ENCODE measurements at regions not wholly inside any gene's neighbourhood (a gene's known extent, or its start where the extent isn't known, plus 50 kb on each side); places are given as distances from the start of the nearest gene placed in this dataset.
A peak's percentile ranks its signal among the peaks of the same experiment; 100 is the strongest.

- Histone ChIP-seq H3F3A (ENCODE audit: low read depth) (no peaks in the 10 kb centered on the region), H3K27me3 (no peaks in the 10 kb centered on the region), H3K4me2 (no peak overlapping the region), H3K4me3 (no peak overlapping the region), H3K79me2 (ENCODE audit: low read depth) (no peaks in the 10 kb centered on the region), H3K27ac (no peak overlapping the region), H4K20me1 (ENCODE audit: low read depth) (no peaks in the 10 kb centered on the region), H3K9ac (no peak overlapping the region), H3K4me1 (no peaks in the 10 kb centered on the region), H3K36me3 (no peaks in the 10 kb centered on the region), H2AFZ (replicated peaks) (no peak overlapping the region), H3K9me3 (ENCODE audit: low read depth) (no peaks in the 10 kb centered on the region)
- H3K27ac Mint-ChIP-seq: no peak overlapping the region
- TF ChIP-seq EZH2 (IDR thresholded peaks at IDR 0.05) (no peak), EZH2phosphoT487 (IDR thresholded peaks at IDR 0.05) (no peak), CTCF (IDR thresholded peaks at IDR 0.05) (no peak)
- H3K4me3 Mint-ChIP-seq: peak overlapping the region; percentile 51
- H3K4me1 Mint-ChIP-seq: peaks cover 31% of the 10 kb centered on the region
- H3K9me3 Mint-ChIP-seq: peaks cover 14% of the 10 kb centered on the region
- peaks cover 3% of the 10 kb centered on the region for H3K36me3 Mint-ChIP-seq
- DNase-seq (ENCODE audit: low spot score): no peak
- peaks cover 16% of the 10 kb centered on the region for H3K27me3 Mint-ChIP-seq (ENCODE audit: insufficient read depth, low read depth)
These were observed 85.4 kb downstream of the SIK1 start for GRCh38 chr21:43341378-43342161.

GRCh38 chr21:43340491-43341377 is 86.2 kb downstream of the SIK1 start:
- no peaks in the 10 kb centered on the region for H3K27me3 ChIP-seq

GRCh38 chr21:43339668-43340067 is 87.3 kb downstream of the SIK1 start:
- Histone ChIP-seq H3K36me3 (no peaks in the 10 kb centered on the region), H3K79me2 (ENCODE audit: low read depth) (no peaks in the 10 kb centered on the region), H3F3A (ENCODE audit: low read depth) (no peaks in the 10 kb centered on the region), H3K9ac (no peak overlapping the region), H3K27me3 (no peaks in the 10 kb centered on the region), H3K4me2 (no peak overlapping the region), H2AFZ (replicated peaks) (no peak overlapping the region), H3K4me3 (no peak overlapping the region), H4K20me1 (ENCODE audit: low read depth) (no peaks in the 10 kb centered on the region), H3K9me3 (ENCODE audit: low read depth) (no peaks in the 10 kb centered on the region), H3K4me1 (no peaks in the 10 kb centered on the region), H3K27ac (no peak overlapping the region)
- H3K9me3 Mint-ChIP-seq: peaks cover 22% of the 10 kb centered on the region
- no peak overlapping the region for H3K27ac Mint-ChIP-seq
- TF ChIP-seq CTCF (IDR thresholded peaks at IDR 0.05): no peak
- TF ChIP-seq EZH2phosphoT487 (IDR thresholded peaks at IDR 0.05): no peak
- no peak for TF ChIP-seq EZH2 (IDR thresholded peaks at IDR 0.05)
- H3K36me3 Mint-ChIP-seq: peaks cover 3% of the 10 kb centered on the region
- H3K4me3 Mint-ChIP-seq: no peak overlapping the region
- peaks cover 24% of the 10 kb centered on the region for H3K4me1 Mint-ChIP-seq
- DNase-seq (ENCODE audit: low spot score): no peak
- H3K27me3 Mint-ChIP-seq (ENCODE audit: insufficient read depth, low read depth): peaks cover 29% of the 10 kb centered on the region

More at GRCh38 chr21:43340491-43341377, 86.2 kb downstream of the SIK1 start:
- DNase-seq (ENCODE audit: low spot score): no peak
- Histone ChIP-seq H3K4me3 (no peak overlapping the region), H3K79me2 (ENCODE audit: low read depth) (no peaks in the 10 kb centered on the region), H3K9me3 (ENCODE audit: low read depth) (no peaks in the 10 kb centered on the region), H3K9ac (no peak overlapping the region), H3F3A (ENCODE audit: low read depth) (no peaks in the 10 kb centered on the region), H4K20me1 (ENCODE audit: low read depth) (no peaks in the 10 kb centered on the region), H2AFZ (replicated peaks) (no peak overlapping the region), H3K27ac (no peak overlapping the region), H3K4me1 (no peaks in the 10 kb centered on the region), H3K36me3 (no peaks in the 10 kb centered on the region), H3K4me2 (no peak overlapping the region)
- TF ChIP-seq EZH2 (IDR thresholded peaks at IDR 0.05) (no peak), CTCF (IDR thresholded peaks at IDR 0.05) (no peak), EZH2phosphoT487 (IDR thresholded peaks at IDR 0.05) (no peak)
- peak overlapping the region; percentile 37 for H3K27ac Mint-ChIP-seq
- peaks cover 28% of the 10 kb centered on the region for H3K4me1 Mint-ChIP-seq
- H3K9me3 Mint-ChIP-seq: peaks cover 14% of the 10 kb centered on the region
- H3K27me3 Mint-ChIP-seq (ENCODE audit: insufficient read depth, low read depth): peaks cover 21% of the 10 kb centered on the region
- H3K4me3 Mint-ChIP-seq: peak overlapping the region; percentile 70
- H3K36me3 Mint-ChIP-seq: peaks cover 3% of the 10 kb centered on the region
